ENCODE measurements at regions not wholly inside any gene's neighbourhood (a gene's known extent, or its start where the extent isn't known, plus 50 kb on each side); places are given as distances from the start of the nearest gene placed in this dataset.

GRCh38 chr5:147057051-147057450 lies 177.8 kb upstream of the STK32A start:
- Histone ChIP-seq H3K27me3 (ENCODE audit: insufficient read depth, poor library complexity, severe bottlenecking) (peaks cover 8% of the 10 kb centered on the region), H3K9me3 (ENCODE audit: severe bottlenecking) (no peaks in the 10 kb centered on the region), H3K36me3 (ENCODE audit: low read depth) (no peaks in the 10 kb centered on the region), H3K4me3 (ENCODE audit: severe bottlenecking) (no peak overlapping the region), H3K4me1 (ENCODE audit: insufficient read depth, poor library complexity, severe bottlenecking) (no peaks in the 10 kb centered on the region), H3K27ac (ENCODE audit: poor library complexity, severe bottlenecking) (no peak overlapping the region)
- TF ChIP-seq CTCF (IDR thresholded peaks at IDR 0.05; ENCODE audit: poor library complexity, severe bottlenecking) = no peak
- DNase-seq (ENCODE audit: low spot score) (no peak), ATAC-seq (ENCODE audit: low read depth) (no peak)

GRCh38 chr5:147061431-147061830 lies 173.4 kb upstream of the STK32A start:
- Histone ChIP-seq H3K36me3 (ENCODE audit: low read depth) (no peaks in the 10 kb centered on the region), H3K4me3 (ENCODE audit: severe bottlenecking) (no peak overlapping the region), H3K9me3 (ENCODE audit: severe bottlenecking) (no peaks in the 10 kb centered on the region), H3K27ac (ENCODE audit: poor library complexity, severe bottlenecking) (no peak overlapping the region), H3K27me3 (ENCODE audit: insufficient read depth, poor library complexity, severe bottlenecking) (peaks cover under 1% of the 10 kb centered on the region), H3K4me1 (ENCODE audit: insufficient read depth, poor library complexity, severe bottlenecking) (no peaks in the 10 kb centered on the region)
- ATAC-seq (ENCODE audit: low read depth) (no peak), DNase-seq (ENCODE audit: low spot score) (no peak)
- TF ChIP-seq CTCF (IDR thresholded peaks at IDR 0.05; ENCODE audit: poor library complexity, severe bottlenecking) = no peak

GRCh38 chr5:147062427-147062826 lies 172.4 kb upstream of the STK32A start:
- H3K4me3 ChIP-seq (ENCODE audit: severe bottlenecking) = no peak overlapping the region
- H3K36me3 ChIP-seq (ENCODE audit: low read depth) = no peaks in the 10 kb centered on the region

GRCh38 chr5:147063943-147064342 lies 170.9 kb upstream of the STK32A start:
- Histone ChIP-seq H3K27me3 (ENCODE audit: insufficient read depth, poor library complexity, severe bottlenecking) (no peaks in the 10 kb centered on the region), H3K27ac (ENCODE audit: poor library complexity, severe bottlenecking) (no peak overlapping the region), H3K9me3 (ENCODE audit: severe bottlenecking) (peaks cover 2% of the 10 kb centered on the region), H3K4me1 (ENCODE audit: insufficient read depth, poor library complexity, severe bottlenecking) (no peaks in the 10 kb centered on the region), H3K4me3 (ENCODE audit: severe bottlenecking) (no peak overlapping the region), H3K36me3 (ENCODE audit: low read depth) (no peaks in the 10 kb centered on the region)
- ATAC-seq (ENCODE audit: low read depth) (peak; percentile 19; the same call in 1 of the 3 replicates), DNase-seq (ENCODE audit: low spot score) (no peak)
- no peak for TF ChIP-seq CTCF (IDR thresholded peaks at IDR 0.05; ENCODE audit: poor library complexity, severe bottlenecking)

More at GRCh38 chr5:147062427-147062826, 172.4 kb upstream of the STK32A start:
- Histone ChIP-seq H3K4me1 (ENCODE audit: insufficient read depth, poor library complexity, severe bottlenecking) (no peaks in the 10 kb centered on the region), H3K27ac (ENCODE audit: poor library complexity, severe bottlenecking) (no peak overlapping the region), H3K9me3 (ENCODE audit: severe bottlenecking) (peaks cover 2% of the 10 kb centered on the region), H3K27me3 (ENCODE audit: insufficient read depth, poor library complexity, severe bottlenecking) (no peaks in the 10 kb centered on the region)
- DNase-seq (ENCODE audit: low spot score) (no peak), ATAC-seq (ENCODE audit: low read depth) (no peak)
- no peak for TF ChIP-seq CTCF (IDR thresholded peaks at IDR 0.05; ENCODE audit: poor library complexity, severe bottlenecking)

GRCh38 chr5:147065071-147065470 lies 169.8 kb upstream of the STK32A start:
- H3K4me3 ChIP-seq (ENCODE audit: severe bottlenecking) = no peak overlapping the region
- ATAC-seq (ENCODE audit: low read depth) (no peak), DNase-seq (ENCODE audit: low spot score) (no peak)
- H3K36me3 ChIP-seq (ENCODE audit: low read depth) = no peaks in the 10 kb centered on the region
- no peaks in the 10 kb centered on the region for H3K4me1 ChIP-seq (ENCODE audit: insufficient read depth, poor library complexity, severe bottlenecking)
- H3K9me3 ChIP-seq (ENCODE audit: severe bottlenecking) = peaks cover 2% of the 10 kb centered on the region
- no peak overlapping the region for H3K27ac ChIP-seq (ENCODE audit: poor library complexity, severe bottlenecking)
- H3K27me3 ChIP-seq (ENCODE audit: insufficient read depth, poor library complexity, severe bottlenecking) = no peaks in the 10 kb centered on the region
- TF ChIP-seq CTCF (IDR thresholded peaks at IDR 0.05; ENCODE audit: poor library complexity, severe bottlenecking) = no peak
